Type B pancreatic cell (in vitro differentiated cells): ENCODE measurements at regions not wholly inside any gene's neighbourhood (a gene's known extent, or its start where the extent isn't known, plus 50 kb on each side); places are given as distances from the start of the nearest gene placed in this dataset.
"Not testable (repeated sequence)": the region's sequence is repeated elsewhere in the genome, so short reads cannot be mapped to it uniquely, and the experiment has no call there.

Source experiments
- DNase-seq: peaks from one replicate; pipeline ENCODE4 v3.0.0; 2021; ENCODE audit warnings: mixed read lengths; ENCODE audit not compliant: unreplicated experiment; ENCODE audit errors: extremely low spot score
- H3K27ac Mint-ChIP-seq: 2 replicates; pipeline ENCODE4 v1.8.0; 2021; ENCODE audit warnings: mild to moderate bottlenecking, mixed read lengths
- H3K27me3 Mint-ChIP-seq: 2 replicates; pipeline ENCODE4 v1.8.0; 2021; ENCODE audit warnings: mixed read lengths
- H3K36me3 Mint-ChIP-seq: 2 replicates; pipeline ENCODE4 v1.8.0; 2021; ENCODE audit warnings: mixed read lengths
- H3K4me1 Mint-ChIP-seq: one replicate; pipeline ENCODE4 v1.8.0; 2021; ENCODE audit warnings: mixed read lengths; ENCODE audit not compliant: unreplicated experiment
- H3K4me3 Mint-ChIP-seq: 2 replicates; pipeline ENCODE4 v1.8.0; 2021; ENCODE audit warnings: mild to moderate bottlenecking, mixed read lengths
- H3K9me3 Mint-ChIP-seq: 2 replicates; pipeline ENCODE4 v1.8.0; 2021; ENCODE audit warnings: mixed read lengths
- TF ChIP-seq, protein P1 (sequence below): fragments of 200-600 bp; sonication (generic); conservative IDR thresholded peaks from 2 replicates; pipeline ENCODE4 v1.5.0; 2021; ENCODE audit warnings: antibody characterized with exemption, mild to moderate bottlenecking

DNA sequence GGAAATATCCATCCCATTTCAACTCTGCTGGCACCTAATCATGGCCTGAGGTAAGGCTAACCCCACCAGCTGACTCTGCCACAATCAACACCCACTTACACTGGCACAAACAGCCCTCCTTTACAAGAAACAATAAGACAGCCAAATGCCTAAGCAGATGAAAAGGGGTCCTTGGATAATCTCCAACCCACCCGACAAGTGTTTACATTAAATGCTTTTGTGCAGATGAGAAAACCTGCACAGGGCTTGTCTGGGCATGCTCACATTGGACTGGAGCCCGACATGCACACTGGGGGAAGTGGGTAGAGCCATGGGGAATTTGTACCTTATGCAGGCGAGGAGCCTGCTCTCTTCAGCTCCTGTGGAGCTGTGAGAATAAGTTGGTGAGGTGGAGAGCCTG is 138.9 kb upstream of the ITM2A start:
- Mint-ChIP-seq H3K4me1 (no peaks in the 10 kb centered on the region), H3K27ac (no peak overlapping the region), H3K27me3 (no peaks in the 10 kb centered on the region), H3K9me3 (no peaks in the 10 kb centered on the region), H3K36me3 (no peaks in the 10 kb centered on the region), H3K4me3 (no peak overlapping the region)
- DNase-seq = no peak
- TF ChIP-seq, protein P1, sequence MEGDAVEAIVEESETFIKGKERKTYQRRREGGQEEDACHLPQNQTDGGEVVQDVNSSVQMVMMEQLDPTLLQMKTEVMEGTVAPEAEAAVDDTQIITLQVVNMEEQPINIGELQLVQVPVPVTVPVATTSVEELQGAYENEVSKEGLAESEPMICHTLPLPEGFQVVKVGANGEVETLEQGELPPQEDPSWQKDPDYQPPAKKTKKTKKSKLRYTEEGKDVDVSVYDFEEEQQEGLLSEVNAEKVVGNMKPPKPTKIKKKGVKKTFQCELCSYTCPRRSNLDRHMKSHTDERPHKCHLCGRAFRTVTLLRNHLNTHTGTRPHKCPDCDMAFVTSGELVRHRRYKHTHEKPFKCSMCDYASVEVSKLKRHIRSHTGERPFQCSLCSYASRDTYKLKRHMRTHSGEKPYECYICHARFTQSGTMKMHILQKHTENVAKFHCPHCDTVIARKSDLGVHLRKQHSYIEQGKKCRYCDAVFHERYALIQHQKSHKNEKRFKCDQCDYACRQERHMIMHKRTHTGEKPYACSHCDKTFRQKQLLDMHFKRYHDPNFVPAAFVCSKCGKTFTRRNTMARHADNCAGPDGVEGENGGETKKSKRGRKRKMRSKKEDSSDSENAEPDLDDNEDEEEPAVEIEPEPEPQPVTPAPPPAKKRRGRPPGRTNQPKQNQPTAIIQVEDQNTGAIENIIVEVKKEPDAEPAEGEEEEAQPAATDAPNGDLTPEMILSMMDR = no peak

- no peaks in the 10 kb centered on the region for H3K4me1 Mint-ChIP-seq
- no peak overlapping the region for H3K4me3 Mint-ChIP-seq
- TF ChIP-seq, protein P1 = no peak
- no peaks in the 10 kb centered on the region for H3K9me3 Mint-ChIP-seq
- H3K27me3 Mint-ChIP-seq = no peaks in the 10 kb centered on the region
- H3K27ac Mint-ChIP-seq = no peak overlapping the region
- H3K36me3 Mint-ChIP-seq = no peaks in the 10 kb centered on the region
- no peak for DNase-seq
These were observed 115.6 kb upstream of the ITM2A start for GRCh38 chrX:79482686-79483085.

DNA sequence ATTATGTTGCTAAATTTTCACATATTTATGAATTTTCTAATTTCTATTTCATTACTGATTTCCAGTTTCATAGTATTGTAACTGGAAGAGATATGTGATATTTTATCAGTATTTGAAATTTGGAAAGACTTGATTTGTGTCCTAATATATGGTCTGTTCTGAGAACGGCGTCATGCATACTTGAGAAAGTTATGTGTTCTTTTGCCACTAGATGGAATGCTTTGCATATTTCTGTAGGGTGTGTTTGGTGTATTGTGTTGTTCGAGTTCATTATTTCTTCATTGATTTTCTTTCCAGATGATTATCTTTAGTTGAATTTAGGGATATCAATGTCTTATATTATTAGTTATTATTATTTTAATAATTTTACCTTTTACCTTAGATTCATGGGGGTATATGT is 110.6 kb upstream of the ITM2A start:
- Mint-ChIP-seq H3K27me3 (no peaks in the 10 kb centered on the region), H3K27ac (no peak overlapping the region), H3K4me1 (no peaks in the 10 kb centered on the region), H3K4me3 (no peak overlapping the region), H3K9me3 (no peaks in the 10 kb centered on the region), H3K36me3 (no peaks in the 10 kb centered on the region)
- no peak for DNase-seq
- TF ChIP-seq, protein P1 = no peak

DNA sequence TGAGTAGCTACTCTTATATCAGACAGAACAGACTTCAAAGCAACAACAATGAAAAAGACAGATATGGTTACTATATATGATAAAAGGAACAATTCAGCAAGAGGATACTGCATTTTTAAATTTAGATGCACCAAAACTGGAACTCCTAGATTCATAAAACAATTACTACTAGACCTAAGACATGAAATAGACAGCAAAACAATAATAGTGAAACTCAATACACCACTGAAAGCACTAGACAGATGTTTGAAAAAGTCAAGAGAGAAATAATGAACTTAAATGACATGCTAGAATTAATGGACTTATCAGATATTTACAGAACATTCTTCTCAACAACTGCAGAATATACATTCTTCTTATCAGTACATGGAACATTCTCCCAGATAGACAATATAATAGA is 99.5 kb upstream of the ITM2A start:
- H3K27me3 Mint-ChIP-seq = no peaks in the 10 kb centered on the region
- DNase-seq = no peak
- H3K9me3 Mint-ChIP-seq = no peaks in the 10 kb centered on the region
- H3K4me3 Mint-ChIP-seq = no peak overlapping the region
- H3K4me1 Mint-ChIP-seq = no peaks in the 10 kb centered on the region
- TF ChIP-seq, protein P1 = no peak
- no peaks in the 10 kb centered on the region for H3K36me3 Mint-ChIP-seq
- H3K27ac Mint-ChIP-seq = no peak overlapping the region

DNA sequence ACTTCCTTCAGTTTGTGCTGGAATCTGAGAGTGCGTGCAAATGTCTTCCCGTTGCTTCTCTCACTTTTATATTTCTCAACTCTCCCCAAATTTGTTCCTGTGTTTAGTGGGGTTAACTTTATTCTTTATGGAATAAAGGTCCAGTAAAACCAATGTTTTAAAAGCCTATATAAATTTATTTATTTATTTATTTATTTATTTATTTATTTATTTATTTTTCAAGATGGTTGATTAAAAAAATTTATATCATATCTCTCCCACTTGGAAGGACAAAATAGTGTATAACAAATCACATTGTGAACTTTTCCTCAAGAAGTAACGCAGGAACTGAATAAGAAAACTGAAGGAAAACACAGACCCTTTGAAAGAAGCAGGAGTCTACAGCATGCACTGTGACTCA is 95.3 kb upstream of the ITM2A start:
- no peaks in the 10 kb centered on the region for H3K36me3 Mint-ChIP-seq
- no peak overlapping the region for H3K4me3 Mint-ChIP-seq
- no peaks in the 10 kb centered on the region for H3K9me3 Mint-ChIP-seq
- H3K27me3 Mint-ChIP-seq = no peaks in the 10 kb centered on the region
- no peak overlapping the region for H3K27ac Mint-ChIP-seq
- no peak for DNase-seq
- H3K4me1 Mint-ChIP-seq = no peaks in the 10 kb centered on the region
- TF ChIP-seq, protein P1 = no peak

DNA sequence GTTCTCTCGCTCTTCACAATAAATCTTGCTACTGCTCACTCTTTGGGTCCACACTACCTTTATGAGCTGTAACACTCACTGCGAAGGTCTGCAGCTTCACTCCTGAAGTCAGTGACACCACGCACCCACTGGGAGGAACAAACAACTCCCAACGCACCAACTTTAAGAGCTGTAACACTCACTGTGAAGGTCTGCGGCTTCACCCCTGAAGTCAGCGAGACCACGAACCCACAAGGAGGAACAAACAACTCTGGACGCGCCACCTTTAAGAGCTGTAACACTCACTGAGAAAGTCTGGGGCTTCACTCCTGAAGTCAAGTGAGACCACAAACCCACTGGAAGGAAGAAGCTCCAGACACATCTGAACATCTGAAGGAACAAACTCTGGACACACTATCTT is 89.5 kb upstream of the ITM2A start:
- DNase-seq, H3K36me3 Mint-ChIP-seq, H3K9me3 Mint-ChIP-seq, H3K4me1 Mint-ChIP-seq, H3K27me3 Mint-ChIP-seq, H3K27ac Mint-ChIP-seq, H3K4me3 Mint-ChIP-seq: not testable (repeated sequence)
